IPS DF 4.7 (cell line): ENCODE measurements at regions not wholly inside any gene's neighbourhood (a gene's known extent, or its start where the extent isn't known, plus 50 kb on each side); places are given as distances from the start of the nearest gene placed in this dataset.
"Not testable (repeated sequence)": the region's sequence is repeated elsewhere in the genome, so short reads cannot be mapped to it uniquely, and the experiment has no call there.

ENCODE experiments used
- DNase-seq: peaks from one replicate; pipeline ENCODE4 v3.0.0-alpha.2; 2013; ENCODE audit warnings: low spot score; ENCODE audit errors: extremely low read depth

DNA sequence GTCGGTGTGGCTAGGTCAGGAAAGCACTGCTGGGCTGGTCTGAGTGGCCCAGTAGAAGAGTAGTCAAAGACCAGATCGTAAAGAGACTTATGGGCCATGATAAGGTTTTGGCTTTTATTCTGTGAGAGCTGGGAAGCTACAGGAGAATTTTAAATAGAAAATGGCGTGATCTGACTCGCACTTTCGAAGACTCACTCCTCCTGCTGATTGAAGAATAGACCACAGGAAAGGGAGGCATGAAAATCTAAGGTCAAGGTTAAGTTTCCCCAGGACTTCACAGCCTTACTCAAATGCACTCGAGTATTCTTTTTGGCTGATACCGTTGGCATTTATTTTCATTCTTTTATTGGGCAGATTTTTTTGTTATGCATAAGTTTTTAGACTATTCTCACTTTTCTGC, 231.4 kb upstream of the ANKRD50 start:
- DNase-seq = peak; percentile 36

DNA sequence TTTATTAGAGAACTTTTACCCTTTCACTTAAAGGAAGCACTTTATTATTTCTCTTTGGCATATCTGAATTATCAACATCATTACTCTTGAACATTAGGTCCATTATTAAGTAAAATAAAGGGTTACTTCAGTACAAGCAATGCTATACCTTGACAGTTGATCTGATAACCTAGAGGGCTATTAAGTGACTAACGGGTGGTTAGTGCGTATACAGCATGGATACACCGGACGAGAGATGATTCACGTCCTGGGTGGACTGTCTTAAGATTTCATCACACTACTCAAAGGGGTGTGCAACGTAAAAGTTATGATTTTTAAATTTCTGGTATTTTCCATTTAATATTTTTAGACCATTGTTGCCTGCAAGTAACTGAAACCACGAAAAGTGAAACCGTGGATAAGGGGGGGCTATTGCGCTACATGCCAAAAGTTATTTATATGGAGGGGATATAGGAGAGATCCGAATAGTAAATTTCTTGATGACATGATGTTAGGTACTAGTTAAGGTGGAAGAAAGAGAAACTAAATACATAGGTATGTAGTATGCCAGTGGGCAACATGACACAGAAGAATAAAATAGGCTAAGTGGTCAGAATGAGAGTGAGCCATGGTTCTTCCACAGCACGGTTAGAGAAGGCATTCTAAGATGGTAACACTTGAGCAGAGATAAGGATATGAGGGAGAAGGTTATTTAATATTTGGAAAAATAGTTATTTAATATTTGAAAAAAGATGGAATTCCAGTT, 230.8 kb upstream of the ANKRD50 start:
- no peak for DNase-seq

DNA sequence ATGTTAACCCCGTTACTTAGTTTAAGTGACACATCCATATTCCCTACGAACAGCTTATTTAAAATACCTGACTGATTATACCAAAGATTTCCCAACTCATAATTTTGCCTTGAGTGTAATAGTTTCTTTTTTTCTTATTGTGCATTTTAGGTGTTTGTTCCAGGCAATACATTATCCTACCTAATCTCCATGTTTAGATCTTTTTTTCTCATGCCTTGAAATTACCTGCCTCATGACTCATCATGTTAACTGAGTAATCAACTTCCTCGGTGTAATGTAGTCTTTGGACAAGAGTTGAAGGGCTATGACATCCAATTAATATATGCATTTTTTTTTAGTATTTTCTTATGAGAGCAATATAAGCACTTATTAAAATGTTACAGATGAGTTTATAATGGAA, 228.7 kb upstream of the ANKRD50 start:
- no peak for DNase-seq

DNA sequence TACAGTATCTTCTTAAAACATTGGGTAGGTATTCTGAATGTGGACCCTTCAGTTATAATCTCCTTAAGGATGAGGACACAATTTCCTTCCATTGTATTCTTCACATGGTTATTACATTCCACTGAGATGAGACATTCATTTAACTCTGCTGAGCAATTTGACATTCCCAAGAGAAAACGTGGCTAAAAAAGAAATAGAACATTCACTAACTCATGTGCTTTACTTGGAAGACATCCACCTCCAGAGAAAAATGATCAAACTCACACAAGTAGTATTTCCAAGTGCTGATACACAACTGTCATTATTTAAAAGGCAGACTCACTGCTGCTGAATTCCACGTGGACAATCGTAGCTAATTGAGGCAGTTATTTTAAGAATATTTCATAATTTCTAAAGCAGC, 227.9 kb upstream of the ANKRD50 start:
- no peak for DNase-seq

DNA sequence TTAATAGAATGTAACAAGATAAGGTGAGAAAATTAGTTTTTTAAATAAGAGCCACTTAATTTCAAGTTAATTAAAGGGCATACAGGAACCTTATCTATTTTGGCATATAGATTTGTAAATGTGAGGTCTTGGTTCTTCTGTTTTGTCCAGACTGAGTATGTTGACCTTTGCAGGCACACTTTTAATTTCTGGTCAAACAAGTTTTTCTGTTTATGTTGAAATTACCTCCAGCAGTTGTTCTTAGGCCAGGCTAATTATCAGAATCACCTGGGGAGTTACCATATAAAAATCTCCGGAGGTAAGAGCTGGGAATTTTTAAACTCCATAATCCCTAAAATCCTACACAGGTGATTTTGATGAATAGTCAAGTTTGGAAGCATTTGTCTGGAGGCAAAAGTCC, 227.4 kb upstream of the ANKRD50 start:
- no peak for DNase-seq

DNA sequence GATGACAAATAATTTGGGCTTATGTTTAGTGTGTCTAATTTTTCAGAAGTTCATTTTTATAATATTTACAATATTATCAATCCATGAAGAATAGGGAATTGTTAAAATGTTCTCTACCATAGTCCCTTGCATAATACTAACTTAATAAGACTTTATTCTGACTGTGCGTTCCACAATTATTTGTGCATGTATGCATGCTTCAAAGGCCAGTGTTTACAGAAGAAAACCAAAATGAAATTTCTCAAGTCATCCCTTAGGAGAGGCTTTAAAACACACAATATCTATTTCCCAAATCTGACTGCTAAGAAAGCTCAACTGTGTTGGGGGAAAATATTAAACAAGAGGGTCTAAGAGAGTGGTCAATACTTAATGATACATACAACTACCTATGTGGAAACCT, 226.3 kb upstream of the ANKRD50 start:
- no peak for DNase-seq

DNA sequence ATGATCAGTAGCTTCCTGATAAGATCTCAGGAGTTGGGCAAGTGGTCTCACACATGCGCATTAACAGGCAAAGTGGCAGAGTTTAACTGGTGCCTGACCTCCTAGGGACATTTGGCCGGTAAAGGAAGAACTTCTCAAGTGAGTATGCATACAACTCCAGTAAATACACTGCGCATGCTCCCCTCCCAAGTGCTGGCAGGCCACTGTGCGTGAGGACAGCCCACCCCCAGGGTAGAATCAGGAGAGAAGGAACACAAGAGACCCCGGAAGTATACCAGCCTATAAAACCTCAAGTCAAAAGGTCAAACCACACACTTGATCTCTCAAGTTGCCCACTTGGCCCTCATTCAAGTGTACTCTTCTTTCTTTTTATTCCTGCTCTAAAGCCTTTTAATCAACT, 225.5 kb upstream of the ANKRD50 start:
- no peak for DNase-seq

DNA sequence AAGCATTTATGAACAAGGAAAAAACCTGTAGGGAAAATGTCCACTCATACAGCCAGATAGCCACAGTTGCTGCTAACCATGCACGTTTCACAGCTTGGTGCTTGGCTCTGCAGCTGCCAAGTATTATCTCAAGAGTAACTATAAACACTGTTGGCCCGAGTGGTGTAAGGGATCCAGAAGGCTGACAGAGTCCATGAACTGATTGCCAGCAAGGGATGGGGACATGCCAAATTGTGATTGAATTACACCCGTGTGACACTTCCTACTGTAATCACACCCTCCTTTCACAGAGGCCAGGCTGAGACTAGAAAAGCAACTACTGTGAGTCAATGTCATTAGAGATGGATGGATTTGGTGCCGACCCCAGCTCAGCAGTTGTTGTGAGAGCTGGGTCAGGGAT, 223.9 kb upstream of the ANKRD50 start:
- no peak for DNase-seq

DNA sequence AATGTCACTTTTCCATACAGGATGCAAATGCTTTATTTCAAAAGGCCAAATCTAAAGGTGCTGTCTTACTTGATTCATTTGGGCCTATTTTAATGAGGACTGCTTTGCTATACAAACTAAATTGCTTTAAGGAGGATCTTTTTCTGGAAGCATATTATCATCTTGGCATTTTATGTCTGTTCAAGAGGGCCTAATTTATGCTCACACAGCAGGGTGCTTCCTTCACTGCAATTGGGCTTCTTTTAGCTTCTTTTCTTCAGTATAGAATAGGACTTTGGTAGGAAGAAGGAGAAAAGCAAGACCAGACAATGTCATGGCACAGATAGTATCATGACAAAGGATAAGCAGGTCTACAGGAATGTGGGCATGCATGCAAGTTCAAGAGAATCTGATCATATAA, 222.4 kb upstream of the ANKRD50 start:
- no peak for DNase-seq

DNA sequence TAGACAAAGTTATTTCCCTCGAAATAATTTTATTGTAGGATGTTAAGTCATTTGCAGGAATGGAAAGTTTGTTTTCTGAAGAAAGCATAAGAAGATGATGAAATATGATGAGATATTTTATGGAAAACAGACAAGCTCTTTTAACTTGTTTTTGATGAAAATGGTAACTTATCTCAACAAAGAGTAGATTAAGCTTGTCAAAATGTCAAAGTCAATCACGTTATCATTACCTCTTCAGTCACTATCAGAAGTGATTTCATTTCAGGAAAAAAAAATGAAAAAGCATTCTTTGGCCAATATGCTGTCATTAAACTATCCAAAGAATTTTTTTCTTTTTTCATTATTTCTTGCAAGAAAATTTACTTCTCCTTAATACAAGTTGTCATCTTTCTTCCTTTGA, 221.0 kb upstream of the ANKRD50 start:
- no peak for DNase-seq

DNA sequence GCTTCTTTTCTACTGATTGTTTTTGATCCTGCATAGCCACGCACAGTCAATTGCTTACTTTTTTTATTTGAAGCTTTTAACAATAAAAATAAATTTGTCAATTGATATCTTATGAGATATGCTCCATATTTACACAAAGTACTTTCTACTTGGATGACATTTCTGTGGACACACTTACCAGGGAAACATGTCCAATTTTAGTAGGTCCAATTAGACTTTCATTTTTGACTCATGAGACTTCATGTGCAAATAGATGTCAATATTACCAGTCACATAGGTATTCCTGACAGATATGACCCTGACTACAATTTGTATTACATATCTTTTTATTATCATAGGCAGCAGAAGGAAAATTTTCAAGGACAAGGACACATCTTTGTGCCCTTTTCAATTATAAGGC, 219.9 kb upstream of the ANKRD50 start:
- no peak for DNase-seq

DNA sequence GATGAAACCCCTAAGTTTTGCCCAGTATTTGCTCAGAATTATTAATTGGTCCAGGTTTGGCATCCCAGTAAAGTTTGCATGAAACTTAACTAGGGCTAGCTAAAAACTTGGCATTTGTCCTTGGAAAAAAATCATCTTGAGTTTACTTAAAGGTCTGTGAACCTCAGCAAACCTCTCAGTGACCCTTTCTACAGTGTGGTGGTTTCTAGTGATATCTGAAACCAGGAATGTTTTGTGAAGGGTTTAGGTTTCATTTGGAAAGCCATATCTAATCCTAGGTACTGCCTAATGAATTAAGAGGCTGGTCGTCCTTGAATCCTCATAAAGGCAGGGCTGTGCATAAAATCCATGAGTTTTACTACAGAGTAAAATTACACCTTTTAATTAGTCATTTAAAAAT, 218.5 kb upstream of the ANKRD50 start:
- DNase-seq = no peak

DNA sequence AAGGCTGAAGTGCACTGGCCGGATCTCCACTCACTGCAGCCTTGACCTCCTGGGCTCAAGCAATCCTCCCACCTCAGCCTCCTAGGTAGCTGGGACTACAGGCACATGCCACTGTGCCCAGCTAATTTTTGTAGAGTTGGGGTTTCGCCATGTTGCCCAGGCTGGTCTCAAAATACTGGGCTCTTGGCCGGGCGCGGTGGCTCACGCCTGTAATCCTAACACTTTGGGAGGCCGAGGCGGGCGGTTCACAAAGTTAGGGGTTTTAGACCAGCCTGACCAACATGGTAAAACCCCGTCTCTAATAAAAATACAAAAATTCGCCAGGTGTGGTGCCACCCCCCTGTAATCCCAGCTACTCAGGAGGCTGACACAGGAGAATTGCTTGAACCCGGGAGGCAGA, 210.2 kb upstream of the ANKRD50 start:
- not testable (repeated sequence) for DNase-seq

DNA sequence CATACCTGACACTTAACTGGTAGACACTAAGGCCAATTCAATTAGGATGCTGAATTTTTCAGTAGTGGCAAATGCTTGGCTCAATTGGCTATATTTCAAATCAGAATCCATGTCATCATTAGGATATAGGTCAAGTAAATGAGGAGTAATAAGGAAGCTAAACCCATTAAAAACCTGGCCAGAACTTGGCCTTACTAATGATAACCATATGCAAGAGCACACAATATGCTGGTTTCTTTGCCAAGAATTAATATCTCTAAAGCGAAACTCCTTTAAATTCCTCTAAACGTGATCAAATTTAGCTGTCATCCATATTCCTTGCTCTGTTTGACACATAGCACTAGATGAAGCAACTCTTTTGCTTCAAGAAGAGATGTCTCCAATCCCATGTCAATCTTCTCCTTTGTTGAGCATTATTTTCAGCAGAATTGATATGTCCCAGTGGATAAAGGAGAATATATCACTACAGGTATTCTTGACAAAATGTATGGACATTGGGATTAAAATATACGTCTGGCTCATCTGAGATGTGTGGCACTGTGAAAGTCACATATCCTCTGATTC, 206.1 kb upstream of the ANKRD50 start:
- DNase-seq = no peak

DNA sequence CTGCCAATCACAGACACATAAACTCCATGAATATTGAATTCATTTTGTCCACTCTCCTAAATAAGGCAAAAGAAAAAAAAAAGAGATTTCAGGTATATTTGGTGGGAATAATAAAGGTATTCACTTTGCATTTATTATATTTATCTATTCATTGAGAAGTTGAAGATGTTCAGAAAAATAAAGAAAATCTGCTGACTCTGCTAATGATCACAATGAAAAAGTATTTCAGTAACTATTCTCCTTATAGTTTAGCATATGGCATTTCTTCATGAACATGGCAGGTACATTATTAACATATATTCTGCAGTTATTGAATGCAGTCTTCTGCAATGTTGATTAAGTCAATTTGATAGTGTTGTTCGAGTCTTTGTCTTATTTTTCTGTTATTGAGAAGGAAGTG, 202.5 kb upstream of the ANKRD50 start:
- no peak for DNase-seq

DNA sequence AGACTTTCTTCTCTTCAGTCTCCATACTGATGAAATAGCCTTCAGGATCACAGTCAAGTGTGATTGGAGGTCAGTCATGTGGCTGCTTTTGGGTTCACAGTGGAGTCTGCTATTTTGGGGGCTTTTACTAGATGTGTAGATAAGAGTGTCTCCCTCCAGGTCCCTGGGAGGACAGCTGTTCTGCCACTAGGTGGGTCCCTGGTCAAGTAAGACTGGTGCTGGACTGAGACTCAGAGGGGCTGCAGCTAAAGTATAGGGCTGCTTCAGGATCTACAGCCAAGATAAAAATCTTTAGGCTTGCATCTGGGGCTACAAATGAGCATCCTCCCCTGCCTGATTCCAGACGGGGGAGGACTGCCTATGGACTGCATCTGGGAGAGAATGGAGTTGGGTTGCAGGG, 200.7 kb upstream of the ANKRD50 start:
- DNase-seq = no peak

DNA sequence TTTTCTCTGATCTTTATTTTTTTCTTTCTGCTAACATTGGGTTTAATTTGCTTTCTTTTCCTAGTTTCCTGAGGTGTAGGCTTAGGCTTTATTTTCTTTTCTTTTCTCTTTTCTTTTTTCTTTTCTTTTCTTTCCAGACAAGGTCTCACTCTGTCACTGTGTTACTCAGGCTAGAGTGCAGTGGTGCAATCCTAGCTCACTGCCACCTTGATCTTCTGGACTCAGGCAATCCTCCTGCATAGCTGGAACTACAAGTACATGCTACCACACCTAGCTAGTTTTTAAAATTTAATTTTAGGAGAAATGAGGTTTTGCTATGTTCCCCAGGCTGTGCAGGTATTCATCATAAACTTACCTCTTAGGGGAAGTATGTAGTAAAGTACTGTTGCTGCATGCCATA, 197.8 kb upstream of the ANKRD50 start:
- no peak for DNase-seq

DNA sequence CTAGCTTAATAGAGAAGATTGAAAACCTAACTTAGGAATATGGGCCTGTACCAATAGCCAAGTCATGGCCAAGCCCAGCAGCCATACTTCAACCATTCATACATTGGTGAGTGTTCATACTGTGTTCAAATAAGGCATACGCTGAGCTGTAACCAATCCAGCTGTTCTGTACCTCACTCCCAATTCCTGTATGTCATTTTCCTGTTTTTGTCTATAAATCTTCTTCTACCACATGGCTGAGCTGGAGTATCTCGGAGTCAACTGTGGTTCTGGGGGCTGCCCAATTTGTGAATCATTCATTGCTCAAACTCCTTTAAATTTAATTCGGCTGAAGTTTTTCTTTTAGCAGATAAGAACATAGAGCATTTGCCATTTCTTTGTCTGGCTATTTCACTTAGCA, 195.3 kb upstream of the ANKRD50 start:
- DNase-seq = no peak

DNA sequence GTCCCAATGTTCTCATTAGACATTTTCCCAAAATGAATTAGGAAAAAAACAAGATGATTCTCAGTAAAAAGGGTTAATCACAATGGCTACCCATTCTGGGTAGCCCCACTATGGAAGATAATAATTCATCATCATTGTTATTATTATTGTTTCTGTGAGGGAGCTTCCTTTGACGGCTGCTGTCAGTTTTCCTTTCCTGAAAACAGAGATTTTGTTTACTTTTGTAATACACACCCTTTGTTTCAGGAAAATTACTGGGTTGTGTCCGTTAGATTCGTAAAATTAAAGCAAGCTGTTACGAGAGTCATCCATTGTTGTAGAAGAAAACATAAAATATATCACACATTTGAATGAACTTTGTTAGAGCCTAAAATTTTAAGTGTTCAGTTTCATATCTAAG, 192.9 kb upstream of the ANKRD50 start:
- DNase-seq = no peak

DNA sequence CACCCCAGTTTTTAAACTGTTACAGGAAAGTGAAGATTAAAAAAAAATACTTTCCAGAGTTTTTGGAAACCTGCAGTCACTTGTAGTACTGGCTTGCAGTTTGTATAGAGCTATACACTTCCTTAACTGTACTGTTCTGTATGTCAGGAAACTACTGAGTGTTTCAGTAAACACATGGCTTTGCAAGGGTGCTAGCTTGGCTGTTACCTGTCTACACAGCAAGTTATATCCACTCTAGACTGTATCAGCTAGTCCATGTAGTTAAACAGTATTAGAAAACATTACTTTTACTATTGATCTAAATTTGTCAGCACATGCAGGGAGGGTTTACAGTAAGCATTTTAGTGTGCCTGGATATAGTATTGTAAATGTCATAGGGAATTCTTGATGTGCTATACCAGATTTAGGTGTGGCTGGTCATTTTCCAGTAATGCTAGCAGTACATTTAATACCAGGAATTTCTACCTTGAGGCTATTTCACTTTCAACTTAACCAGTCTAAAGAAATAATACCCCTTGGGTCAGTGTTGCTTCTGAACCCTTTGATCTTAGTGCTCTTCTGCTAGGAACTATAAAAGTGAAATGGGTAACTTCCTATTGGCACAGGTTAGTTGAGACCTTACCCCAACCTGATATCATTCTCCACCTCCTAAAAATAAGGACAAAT, 192.3 kb upstream of the ANKRD50 start:
- no peak for DNase-seq

DNA sequence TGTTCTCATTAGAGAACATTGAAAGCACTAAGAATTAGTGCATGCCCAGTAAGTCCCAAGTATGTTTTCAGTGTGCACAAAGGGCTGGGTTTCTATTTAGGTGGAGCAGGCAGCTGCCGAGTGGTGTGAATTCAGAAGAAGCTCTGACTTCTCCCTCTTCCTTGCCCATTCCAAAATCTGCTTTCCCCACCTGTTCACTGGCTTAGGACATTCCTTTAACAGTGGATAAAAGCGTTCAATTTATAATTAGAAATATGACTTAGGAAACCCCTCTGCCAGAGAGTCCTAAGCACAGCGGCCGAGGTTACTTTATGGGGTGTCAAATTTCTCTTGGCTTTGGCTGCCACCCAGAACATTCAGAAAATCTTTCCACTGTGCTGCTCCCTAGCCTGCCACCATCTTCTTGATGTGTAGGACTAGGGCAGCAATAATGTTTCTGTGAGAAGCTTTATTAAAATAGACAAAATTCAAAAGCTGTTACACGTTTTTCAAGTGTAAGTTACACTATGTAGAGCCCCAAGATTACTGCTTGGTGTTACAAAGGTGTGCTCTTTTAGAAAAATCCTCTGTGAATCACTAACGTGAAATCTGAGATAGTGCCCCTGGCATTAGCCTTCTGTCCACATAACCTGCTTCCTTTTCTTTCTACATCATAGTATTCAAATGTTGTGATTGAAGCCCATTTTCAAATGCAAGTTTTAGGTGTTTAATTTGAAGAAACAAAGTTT, 191.6 kb upstream of the ANKRD50 start:
- no peak for DNase-seq

DNA sequence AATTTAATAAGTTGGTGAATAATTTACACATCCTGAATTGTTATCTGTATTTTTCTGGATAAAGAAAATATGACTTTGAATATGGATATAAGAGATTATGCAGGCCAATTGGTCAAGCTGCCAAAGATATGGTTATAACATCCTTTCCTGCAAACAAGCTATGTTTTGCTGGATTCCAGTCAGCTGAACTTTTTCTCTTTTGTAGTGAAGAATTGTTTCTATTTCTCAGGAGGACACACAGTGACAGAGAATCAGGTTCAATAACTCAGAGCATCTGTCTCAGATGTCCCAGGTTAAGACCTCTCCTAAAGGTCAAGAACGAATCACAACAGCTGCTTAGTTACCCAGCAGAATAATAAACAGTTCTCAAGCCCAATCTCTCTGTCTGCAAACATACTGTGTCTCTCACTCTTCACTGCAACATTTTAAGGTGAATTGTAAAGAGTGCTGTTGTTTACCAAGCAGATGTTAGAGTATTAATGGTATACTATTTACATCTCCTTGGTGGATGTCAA, 189.5 kb upstream of the ANKRD50 start:
- no peak for DNase-seq
